Neural progenitor cell (in vitro differentiated cells): ENCODE measurements at regions not wholly inside any gene's neighbourhood (a gene's known extent, or its start where the extent isn't known, plus 50 kb on each side); places are given as distances from the start of the nearest gene placed in this dataset.

Source experiments
- DNase-seq: peaks from one replicate; pipeline ENCODE4 v3.0.0-alpha.2; 2016; ENCODE audit warnings: low spot score
- H2AFZ ChIP-seq: fragments of 200-600 bp; sonication (generic); replicated peaks from 2 replicates; pipeline ENCODE4 v1.6.1; 2016; ENCODE audit warnings: antibody characterized with exemption
- H3F3A ChIP-seq: fragments of 200-600 bp; sonication (generic); 2 replicates; pipeline ENCODE4 v1.6.1; 2016; ENCODE audit warnings: antibody characterized with exemption, low read depth
- H3K27ac ChIP-seq: fragments of 200-600 bp; sonication (generic); 2 replicates; pipeline ENCODE4 v1.5.1; 2016; ENCODE audit warnings: mild to moderate bottlenecking
- H3K27me3 ChIP-seq: fragments of 200-600 bp; sonication (generic); 2 replicates; pipeline ENCODE4 v1.6.1; 2016; ENCODE audit warnings: mild to moderate bottlenecking, moderate library complexity
- H3K36me3 ChIP-seq: fragments of 200-600 bp; sonication (generic); 2 replicates; pipeline ENCODE4 v1.5.1; 2016
- H3K4me1 ChIP-seq: fragments of 200-600 bp; sonication (generic); 2 replicates; pipeline ENCODE4 v1.6.1; 2016; ENCODE audit warnings: mixed run types
- H3K4me2 ChIP-seq: fragments of 200-600 bp; sonication (generic); 2 replicates; pipeline ENCODE4 v1.6.1; 2016
- H3K4me3 ChIP-seq: fragments of 200-600 bp; sonication (generic); 2 replicates; pipeline ENCODE4 v1.5.1; 2016
- H3K79me2 ChIP-seq: fragments of 200-600 bp; sonication (generic); 2 replicates; pipeline ENCODE4 v1.6.1; 2016; ENCODE audit warnings: low read depth
- H3K9ac ChIP-seq: fragments of 200-600 bp; sonication (generic); 2 replicates; pipeline ENCODE4 v1.6.1; 2016
- H3K9me3 ChIP-seq: fragments of 200-600 bp; sonication (generic); 2 replicates; pipeline ENCODE4 v1.5.1; 2016; ENCODE audit warnings: low read depth
- H4K20me1 ChIP-seq: fragments of 200-600 bp; sonication (generic); 2 replicates; pipeline ENCODE4 v1.6.1; 2016; ENCODE audit warnings: low read depth
- H3K27ac Mint-ChIP-seq: 3 replicates; pipeline ENCODE4 v1.8.0; 2021; ENCODE audit warnings: mixed read lengths
- H3K27me3 Mint-ChIP-seq: 2 replicates; pipeline ENCODE4 v1.8.0; 2022; ENCODE audit warnings: low read depth, mild to moderate bottlenecking, inconsistent platforms, moderate library complexity, mixed read lengths; ENCODE audit not compliant: insufficient read depth
- H3K36me3 Mint-ChIP-seq: 3 replicates; pipeline ENCODE4 v1.8.0; 2021; ENCODE audit warnings: mixed read lengths
- H3K4me1 Mint-ChIP-seq: 3 replicates; pipeline ENCODE4 v1.8.0; 2021; ENCODE audit warnings: mixed read lengths
- H3K4me3 Mint-ChIP-seq: 3 replicates; pipeline ENCODE4 v1.8.0; 2021; ENCODE audit warnings: mild to moderate bottlenecking, moderate library complexity, mixed read lengths
- H3K9me3 Mint-ChIP-seq: 3 replicates; pipeline ENCODE4 v1.8.0; 2020; ENCODE audit warnings: mixed read lengths
- CTCF ChIP-seq: fragments of 200-600 bp; sonication (generic); IDR thresholded peaks from 2 replicates; pipeline ENCODE4 v1.5.1; 2017; ENCODE audit warnings: antibody characterized with exemption, mild to moderate bottlenecking
- EZH2 ChIP-seq: fragments of 200-600 bp; sonication (generic); IDR thresholded peaks from 2 replicates; pipeline ENCODE4 v1.6.1; 2017; ENCODE audit warnings: antibody characterized with exemption, mild to moderate bottlenecking, moderate library complexity
- EZH2phosphoT487 ChIP-seq: fragments of 200-600 bp; sonication (generic); IDR thresholded peaks from 2 replicates; pipeline ENCODE4 v1.6.1; 2017; ENCODE audit warnings: antibody characterized with exemption

- Histone ChIP-seq H3K4me1 (no peaks in the 10 kb centered on the region), H3K4me2 (no peak overlapping the region), H3K9ac (no peak overlapping the region), H3K27ac (no peak overlapping the region), H3K27me3 (no peaks in the 10 kb centered on the region), H3K4me3 (no peak overlapping the region), H3F3A (no peaks in the 10 kb centered on the region), H3K9me3 (no peaks in the 10 kb centered on the region), H2AFZ (no peak overlapping the region), H3K36me3 (no peaks in the 10 kb centered on the region), H3K79me2 (no peaks in the 10 kb centered on the region), H4K20me1 (no peaks in the 10 kb centered on the region)
- peak overlapping the region; percentile 86 for H3K27ac Mint-ChIP-seq
- no peak overlapping the region for H3K4me3 Mint-ChIP-seq
- H3K9me3 Mint-ChIP-seq: peaks cover 8% of the 10 kb centered on the region
- TF ChIP-seq EZH2phosphoT487: no peak
- no peak for TF ChIP-seq CTCF
- no peak for TF ChIP-seq EZH2
- H3K4me1 Mint-ChIP-seq: peaks cover 29% of the 10 kb centered on the region
- H3K36me3 Mint-ChIP-seq: peaks cover 4% of the 10 kb centered on the region
- no peaks in the 10 kb centered on the region for H3K27me3 Mint-ChIP-seq
- DNase-seq: no peak
Observed at GRCh38 chr11:37613031-37613430, 1015.0 kb upstream of the RAG2 start.

GRCh38 chr11:37612146-37612545 lies 1014.1 kb upstream of the RAG2 start:
- Histone ChIP-seq H3K27ac (no peak overlapping the region), H3K36me3 (no peaks in the 10 kb centered on the region), H3K4me2 (no peak overlapping the region), H2AFZ (no peak overlapping the region), H3F3A (no peaks in the 10 kb centered on the region), H3K79me2 (no peaks in the 10 kb centered on the region), H3K4me3 (no peak overlapping the region), H3K9ac (no peak overlapping the region), H3K27me3 (no peaks in the 10 kb centered on the region), H3K9me3 (no peaks in the 10 kb centered on the region), H3K4me1 (no peaks in the 10 kb centered on the region), H4K20me1 (no peaks in the 10 kb centered on the region)
- no peak for TF ChIP-seq EZH2phosphoT487
- no peak for TF ChIP-seq CTCF
- no peak for TF ChIP-seq EZH2
- peaks cover 29% of the 10 kb centered on the region for H3K4me1 Mint-ChIP-seq
- H3K27ac Mint-ChIP-seq: peak overlapping the region; percentile 25
- H3K36me3 Mint-ChIP-seq: peaks cover 4% of the 10 kb centered on the region
- no peak overlapping the region for H3K4me3 Mint-ChIP-seq
- no peaks in the 10 kb centered on the region for H3K27me3 Mint-ChIP-seq
- H3K9me3 Mint-ChIP-seq: peaks cover 6% of the 10 kb centered on the region
- DNase-seq: no peak

GRCh38 chr11:37605229-37605628 lies 1007.2 kb upstream of the RAG2 start:
- Mint-ChIP-seq H3K27me3 (peaks cover 3% of the 10 kb centered on the region), H3K4me3 (no peak overlapping the region)

More at GRCh38 chr11:37605229-37605628, 1007.2 kb upstream of the RAG2 start:
- Histone ChIP-seq H3K36me3 (no peaks in the 10 kb centered on the region), H3F3A (no peaks in the 10 kb centered on the region), H3K27me3 (no peaks in the 10 kb centered on the region), H3K4me2 (no peak overlapping the region), H3K4me3 (no peak overlapping the region), H3K79me2 (no peaks in the 10 kb centered on the region), H3K4me1 (no peaks in the 10 kb centered on the region), H2AFZ (no peak overlapping the region), H3K9ac (no peak overlapping the region), H4K20me1 (no peaks in the 10 kb centered on the region), H3K27ac (no peak overlapping the region), H3K9me3 (no peaks in the 10 kb centered on the region)
- no peak overlapping the region for H3K27ac Mint-ChIP-seq
- no peak for TF ChIP-seq CTCF
- no peak for TF ChIP-seq EZH2
- no peak for TF ChIP-seq EZH2phosphoT487
- peaks cover 22% of the 10 kb centered on the region for H3K9me3 Mint-ChIP-seq
- no peaks in the 10 kb centered on the region for H3K4me1 Mint-ChIP-seq
- no peaks in the 10 kb centered on the region for H3K36me3 Mint-ChIP-seq
- no peak for DNase-seq
